Endothelial cell of umbilical vein (primary cell): ENCODE measurements at regions not wholly inside any gene's neighbourhood (a gene's known extent, or its start where the extent isn't known, plus 50 kb on each side); places are given as distances from the start of the nearest gene placed in this dataset.

Experiments used
- BruUV-seq: library from RNA; stranded (reverse); fragments of 400-500 nt; replicated peaks from 2 replicates; lab custom pipeline; 2021; lab: Mats Ljungman, UMichigan
- CTCF ChIA-PET: fragments of 300-600, 350-600 bp; sonication (Branson Sonifier 250); formaldehyde crosslinking; loops from one replicate; lab custom pipeline; 2021; ENCODE audit warnings: antibody characterized with exemption, inconsistent platforms; lab: Charles Lee
- POLR2A ChIA-PET: fragments of 300-600, 350-600 bp; sonication (Branson Sonifier 250); formaldehyde crosslinking; loops from one replicate; lab custom pipeline; 2021; ENCODE audit warnings: antibody characterized with exemption, inconsistent platforms; lab: Charles Lee
- DNase-seq: peaks from one replicate; pipeline ENCODE4 v3.0.0-alpha.2; 2011; ENCODE audit warnings: low read depth, low spot score
- FAIRE-seq: peaks from 2 replicates; lab custom pipeline; 2011; peaks lifted over from hg19 to GRCh38; lab: Jason Lieb, UNC
- H2AFZ ChIP-seq: 2 replicates; pipeline ENCODE4 v1.6.0; 2012; ENCODE audit warnings: low read depth, low read length, control low read depth, inconsistent platforms
- H3K27ac ChIP-seq: 2 replicates; pipeline ENCODE4 v1.5.1; 2011; ENCODE audit warnings: low read depth, mild to moderate bottlenecking, control low read depth, low read length, moderate library complexity; ENCODE audit not compliant: insufficient read depth
- H3K27me3 ChIP-seq, 2 experiments: 2 replicates each; pipeline versions ENCODE4 v1.6.0 to v1.6.1; 2011; ENCODE audit warnings: low read length in 2 of 2, mixed read lengths in 1 of 2; ENCODE audit not compliant: control insufficient read depth in 2 of 2, insufficient read depth in 2 of 2
- H3K36me3 ChIP-seq, 2 experiments: 2 replicates in 1 of 2; 3 replicates in 1 of 2; pipeline ENCODE4 v1.5.1; 2011; ENCODE audit warnings: low read length in 2 of 2, mild to moderate bottlenecking in 1 of 2, moderate library complexity in 1 of 2; ENCODE audit not compliant: control insufficient read depth in 2 of 2, insufficient read depth in 2 of 2; ENCODE audit errors: extremely low read depth in 1 of 2
- H3K4me1 ChIP-seq: 3 replicates; pipeline ENCODE4 v1.5.1; 2011; ENCODE audit warnings: mild to moderate bottlenecking, low read length; ENCODE audit not compliant: control insufficient read depth, insufficient read depth; ENCODE audit errors: extremely low read depth
- H3K4me2 ChIP-seq: 2 replicates; pipeline ENCODE4 v1.6.1; 2011; ENCODE audit warnings: low read length, control low read depth, mixed read lengths; ENCODE audit not compliant: insufficient read depth
- H3K4me3 ChIP-seq, 3 experiments: fragments of 200-600 bp in 1 of 3; sonication (generic), shearing (Covaris generic) in 1 of 3; replicated peaks in 1 of 3; 2 replicates each; pipeline ENCODE4 v1.5.1; 2011 to 2016; ENCODE audit warnings: control low read depth in 3 of 3, low read length in 3 of 3, mild to moderate bottlenecking in 2 of 3, inconsistent platforms in 1 of 3, low read depth in 1 of 3, moderate library complexity in 1 of 3; ENCODE audit not compliant: insufficient read depth in 1 of 3
- H3K79me2 ChIP-seq: 2 replicates; pipeline ENCODE4 v1.6.0; 2012; ENCODE audit warnings: low read length, inconsistent platforms; ENCODE audit not compliant: control insufficient read depth, insufficient read depth
- H3K9ac ChIP-seq: replicated peaks from 2 replicates; pipeline ENCODE3; 2011; ENCODE audit warnings: low read length, control low read depth; ENCODE audit not compliant: insufficient read depth; ENCODE audit errors: extremely low read depth
- H3K9me1 ChIP-seq: replicated peaks from 3 replicates; pipeline ENCODE4 v1.6.0; 2011; ENCODE audit warnings: mild to moderate bottlenecking, low read length; ENCODE audit not compliant: control insufficient read depth, insufficient read depth; ENCODE audit errors: extremely low read depth
- H3K9me3 ChIP-seq: replicated peaks from 2 replicates; pipeline ENCODE4 v1.5.1; 2012; ENCODE audit warnings: low read length, inconsistent platforms; ENCODE audit not compliant: control insufficient read depth, insufficient read depth
- H4K20me1 ChIP-seq: replicated peaks from 2 replicates; pipeline ENCODE3; 2011; ENCODE audit warnings: mild to moderate bottlenecking, low read length; ENCODE audit not compliant: control insufficient read depth, insufficient read depth; ENCODE audit errors: extremely low read depth
- EZH2 ChIP-seq: IDR thresholded peaks from 2 replicates; pipeline ENCODE4 v1.6.1; 2012; ENCODE audit warnings: borderline replicate concordance, low read depth, mild to moderate bottlenecking, moderate library complexity, low read length, inconsistent platforms; ENCODE audit not compliant: severe bottlenecking
- FOS ChIP-seq: IDR thresholded peaks from 2 replicates; pipeline ENCODE4 v1.6.1; 2011; ENCODE audit warnings: mild to moderate bottlenecking, low read length, moderate library complexity, borderline replicate concordance; ENCODE audit not compliant: insufficient read depth
- GATA2 ChIP-seq: IDR thresholded peaks from 2 replicates; pipeline ENCODE4 v1.7.0; 2011; ENCODE audit warnings: low read depth, mild to moderate bottlenecking, moderate library complexity, mixed read lengths, low read length; ENCODE audit not compliant: insufficient read length, insufficient read depth
- JUN ChIP-seq: IDR thresholded peaks from 2 replicates; pipeline ENCODE4 v1.6.1; 2011; ENCODE audit warnings: borderline replicate concordance, low read depth; ENCODE audit not compliant: insufficient read length, insufficient read depth
- MYC ChIP-seq: IDR thresholded peaks from one replicate; pipeline ENCODE4 v1.6.1; 2011; ENCODE audit warnings: mild to moderate bottlenecking, low read depth, low read length
- POLR2A ChIP-seq: IDR thresholded peaks from 2 replicates; pipeline ENCODE4 v1.6.1; 2012; ENCODE audit warnings: low read depth, mild to moderate bottlenecking, control low read depth, low read length
- POLR2AphosphoS5 ChIP-seq: IDR thresholded peaks from 2 replicates; pipeline ENCODE4 v1.6.1; 2012; ENCODE audit warnings: low read depth, mild to moderate bottlenecking, control low read depth, low read length, moderate library complexity; ENCODE audit not compliant: insufficient read depth
- dilution Hi-C: fragments of 300-500 bp; cut with MboI; formaldehyde crosslinking; loops from one replicate; pipeline ENCODE4 v1.15.0; 2019; ENCODE audit warnings: low sequenced_read_pairs; ENCODE audit not compliant: extremely low pct_ligation_motif_present
- intact Hi-C: fragments of 100-400 bp; cut with micrococcal nuclease; formaldehyde crosslinking; loops from one replicate; pipeline ENCODE4 v1.10.0; 2022
- TF ChIP-seq, protein P1 (sequence below): IDR thresholded peaks from 2 replicates; pipeline ENCODE4 v1.6.1; 2011; ENCODE audit not compliant: insufficient read depth, insufficient read length
- TF ChIP-seq, protein P2 (sequence below), 2 donors: IDR thresholded peaks; 1 replicate in 1 of 2; 2 replicates in 1 of 2; pipeline ENCODE4 v1.5.1; 2011; ENCODE audit warnings: low read length in 2 of 2, mild to moderate bottlenecking in 2 of 2, moderate library complexity in 2 of 2, control low read depth in 1 of 2, inconsistent platforms in 1 of 2, low read depth in 1 of 2; ENCODE audit not compliant: insufficient read depth in 1 of 2; ENCODE audit errors: extremely low read depth in 1 of 2

DNA sequence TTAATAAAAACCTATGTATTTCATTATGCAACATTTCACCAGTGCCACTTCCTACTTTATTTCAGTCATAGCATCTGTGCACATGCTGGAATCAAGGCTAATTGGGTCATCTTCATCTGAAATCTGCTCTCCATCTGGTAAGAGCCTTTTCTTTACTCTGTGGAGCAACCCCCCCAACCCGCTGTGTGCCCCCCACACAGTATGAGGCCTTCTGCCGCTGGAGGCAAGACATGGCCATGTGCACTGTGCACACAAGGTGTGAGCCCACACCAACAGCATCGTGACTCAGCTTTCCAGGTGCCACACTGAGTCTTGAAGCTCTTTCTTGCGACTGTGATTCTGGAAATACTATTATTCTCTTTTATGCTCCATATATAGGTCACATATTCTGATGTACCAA, 471.0 kb downstream of the TBC1D4 start:
- Histone ChIP-seq H3K9me3 (no peaks in the 10 kb centered on the region), H3K4me2 (no peak overlapping the region), H3K9me1 (no peaks in the 10 kb centered on the region), H3K27me3 (no peaks in the 10 kb centered on the region), H3K9ac (no peak overlapping the region), H3K4me3 (no peak overlapping the region), H3K4me1 (no peaks in the 10 kb centered on the region), H4K20me1 (no peaks in the 10 kb centered on the region), H2AFZ (no peak overlapping the region), H3K79me2 (no peaks in the 10 kb centered on the region), H3K36me3 (no peaks in the 10 kb centered on the region), H3K27ac (no peak overlapping the region)
- ChIA-PET POLR2A (no interaction called here), CTCF (no interaction called here)
- dilution Hi-C loops (no loop called here), intact Hi-C loops (no loop called here)
- no peak for DNase-seq
- no peak for TF ChIP-seq FOS
- no peak for TF ChIP-seq POLR2AphosphoS5
- no peak for TF ChIP-seq POLR2A
- TF ChIP-seq, protein P1, sequence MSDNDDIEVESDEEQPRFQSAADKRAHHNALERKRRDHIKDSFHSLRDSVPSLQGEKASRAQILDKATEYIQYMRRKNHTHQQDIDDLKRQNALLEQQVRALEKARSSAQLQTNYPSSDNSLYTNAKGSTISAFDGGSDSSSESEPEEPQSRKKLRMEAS: no peak
- no peak for TF ChIP-seq EZH2
- no peak for TF ChIP-seq JUN
- TF ChIP-seq MYC: no peak
- no peak for TF ChIP-seq GATA2
- TF ChIP-seq, protein P2, sequence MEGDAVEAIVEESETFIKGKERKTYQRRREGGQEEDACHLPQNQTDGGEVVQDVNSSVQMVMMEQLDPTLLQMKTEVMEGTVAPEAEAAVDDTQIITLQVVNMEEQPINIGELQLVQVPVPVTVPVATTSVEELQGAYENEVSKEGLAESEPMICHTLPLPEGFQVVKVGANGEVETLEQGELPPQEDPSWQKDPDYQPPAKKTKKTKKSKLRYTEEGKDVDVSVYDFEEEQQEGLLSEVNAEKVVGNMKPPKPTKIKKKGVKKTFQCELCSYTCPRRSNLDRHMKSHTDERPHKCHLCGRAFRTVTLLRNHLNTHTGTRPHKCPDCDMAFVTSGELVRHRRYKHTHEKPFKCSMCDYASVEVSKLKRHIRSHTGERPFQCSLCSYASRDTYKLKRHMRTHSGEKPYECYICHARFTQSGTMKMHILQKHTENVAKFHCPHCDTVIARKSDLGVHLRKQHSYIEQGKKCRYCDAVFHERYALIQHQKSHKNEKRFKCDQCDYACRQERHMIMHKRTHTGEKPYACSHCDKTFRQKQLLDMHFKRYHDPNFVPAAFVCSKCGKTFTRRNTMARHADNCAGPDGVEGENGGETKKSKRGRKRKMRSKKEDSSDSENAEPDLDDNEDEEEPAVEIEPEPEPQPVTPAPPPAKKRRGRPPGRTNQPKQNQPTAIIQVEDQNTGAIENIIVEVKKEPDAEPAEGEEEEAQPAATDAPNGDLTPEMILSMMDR (IDR thresholded peaks at IDR 0.05; ENCODE audit: extremely low read depth in 1 of 2, insufficient read depth in 1 of 2, low read depth in 1 of 2, low read length in 2 of 2): no peak
- BruUV-seq: no TSS peak
- FAIRE-seq: no peak
